ENCODE measurements at regions not wholly inside any gene's neighbourhood (a gene's known extent, or its start where the extent isn't known, plus 50 kb on each side); places are given as distances from the start of the nearest gene placed in this dataset.

GRCh38 chr16:85321509-85322271, 209.4 kb upstream of the CIBAR2 start:
- intact Hi-C loops (cut with micrococcal nuclease), result no loop called here

- intact Hi-C loops (cut with micrococcal nuclease), result no loop called here
Measured at GRCh38 chr16:85323230-85323960, 211.1 kb upstream of the CIBAR2 start.

GRCh38 chr16:85323961-85324253, 211.6 kb upstream of the CIBAR2 start:
- intact Hi-C loops (cut with micrococcal nuclease), result no loop called here

- intact Hi-C loops (cut with micrococcal nuclease), result no loop called here
Measured at GRCh38 chr16:85324488-85324887, 212.2 kb upstream of the CIBAR2 start.

- intact Hi-C loops (cut with micrococcal nuclease), result no loop called here
Measured at GRCh38 chr16:85326113-85326793, 214.0 kb upstream of the CIBAR2 start.

- intact Hi-C loops (cut with micrococcal nuclease), result no loop called here
Measured at GRCh38 chr16:85326794-85327181, 214.5 kb upstream of the CIBAR2 start.

- intact Hi-C loops (cut with micrococcal nuclease), result no loop called here
Measured at GRCh38 chr16:85327731-85328675, 215.7 kb upstream of the CIBAR2 start.

GRCh38 chr16:85328676-85329058, 216.4 kb upstream of the CIBAR2 start:
- intact Hi-C loops (cut with micrococcal nuclease), result no loop called here

- intact Hi-C loops (cut with micrococcal nuclease), result no loop called here
Measured at GRCh38 chr16:85329059-85329812, 217.0 kb upstream of the CIBAR2 start.

GRCh38 chr16:85330006-85330693, 217.9 kb upstream of the CIBAR2 start:
- intact Hi-C loops (cut with micrococcal nuclease), result loop anchor here (1.0 kb wide), 1 partner anchor 27 kb away; no protein-coding TSS in a partner anchor

- intact Hi-C loops (cut with micrococcal nuclease), result loop anchor here (1.0 kb wide), 1 partner anchor 27 kb away; no protein-coding TSS in a partner anchor
Measured at GRCh38 chr16:85330694-85331188, 218.5 kb upstream of the CIBAR2 start.

GRCh38 chr16:85331688-85332087, 219.4 kb upstream of the CIBAR2 start:
- intact Hi-C loops (cut with micrococcal nuclease), result no loop called here

GRCh38 chr16:85332175-85332574, 219.9 kb upstream of the CIBAR2 start:
- intact Hi-C loops (cut with micrococcal nuclease), result no loop called here

GRCh38 chr16:85333337-85333736, 221.1 kb upstream of the CIBAR2 start:
- intact Hi-C loops (cut with micrococcal nuclease), result no loop called here

- intact Hi-C loops (cut with micrococcal nuclease), result no loop called here
Measured at GRCh38 chr16:85333744-85334640, 221.7 kb upstream of the CIBAR2 start.

GRCh38 chr16:85334718-85335583, 222.7 kb upstream of the CIBAR2 start:
- intact Hi-C loops (cut with micrococcal nuclease), result no loop called here

- intact Hi-C loops (cut with micrococcal nuclease), result no loop called here
Measured at GRCh38 chr16:85335584-85336491, 223.6 kb upstream of the CIBAR2 start.

All from T-helper 2 cell treated with Interferon-gamma antibody and Interleukin-4, amounts not matched to agents 100 ng/mL and 5 ng/mL, for 36 hours (primary cell).